MG63 (cell line): ENCODE measurements at regions not wholly inside any gene's neighbourhood (a gene's known extent, or its start where the extent isn't known, plus 50 kb on each side); places are given as distances from the start of the nearest gene placed in this dataset.

Source experiments
- DNase-seq: peaks from one replicate; pipeline ENCODE4 v3.0.0-alpha.2; 2020
- H3K27me3 ChIP-seq: fragments of 250-450 bp; sonication (Bioruptor Pico); 2 replicates; pipeline ENCODE4 v1.5.1; 2020; ENCODE audit warnings: mild to moderate bottlenecking, moderate library complexity
- H3K36me3 ChIP-seq: fragments of 250-450 bp; sonication (Bioruptor Pico); 2 replicates; pipeline ENCODE4 v1.5.1; 2020; ENCODE audit warnings: mild to moderate bottlenecking, moderate library complexity
- H3K4me3 ChIP-seq: fragments of 250-450 bp; sonication (Bioruptor Pico); 2 replicates; pipeline ENCODE4 v1.5.1; 2020; ENCODE audit warnings: mild to moderate bottlenecking, moderate library complexity
- H3K9me3 ChIP-seq: fragments of 250-450 bp; sonication (Bioruptor Pico); 2 replicates; pipeline ENCODE4 v1.5.1; 2020; ENCODE audit warnings: mild to moderate bottlenecking, moderate library complexity

- no peak overlapping the region for H3K4me3 ChIP-seq
- DNase-seq: peak; percentile 1
- H3K9me3 ChIP-seq: no peaks in the 10 kb centered on the region
- H3K27me3 ChIP-seq: no peaks in the 10 kb centered on the region
- no peaks in the 10 kb centered on the region for H3K36me3 ChIP-seq
These were observed 287.0 kb downstream of the DMRT2 start for GRCh38 chr9:1337169-1337568.

- no peak overlapping the region for H3K4me3 ChIP-seq
- H3K27me3 ChIP-seq: no peaks in the 10 kb centered on the region
- H3K9me3 ChIP-seq: no peaks in the 10 kb centered on the region
- H3K36me3 ChIP-seq: no peaks in the 10 kb centered on the region
- DNase-seq: no peak
These were observed 290.2 kb downstream of the DMRT2 start for GRCh38 chr9:1340390-1340789.

- DNase-seq: no peak
- Histone ChIP-seq H3K9me3 (no peaks in the 10 kb centered on the region), H3K27me3 (no peaks in the 10 kb centered on the region), H3K36me3 (no peaks in the 10 kb centered on the region), H3K4me3 (no peak overlapping the region)
These were observed 303.1 kb downstream of the DMRT2 start for GRCh38 chr9:1353291-1353690.

GRCh38 chr9:1354086-1354485 is 303.9 kb downstream of the DMRT2 start:
- no peak overlapping the region for H3K4me3 ChIP-seq
- H3K36me3 ChIP-seq: no peaks in the 10 kb centered on the region
- H3K9me3 ChIP-seq: no peaks in the 10 kb centered on the region
- H3K27me3 ChIP-seq: no peaks in the 10 kb centered on the region
- DNase-seq: no peak

- H3K4me3 ChIP-seq: no peak overlapping the region
- no peaks in the 10 kb centered on the region for H3K36me3 ChIP-seq
- no peaks in the 10 kb centered on the region for H3K27me3 ChIP-seq
- no peak for DNase-seq
- no peaks in the 10 kb centered on the region for H3K9me3 ChIP-seq
These were observed 304.4 kb downstream of the DMRT2 start for GRCh38 chr9:1354606-1355005.

- H3K9me3 ChIP-seq: no peaks in the 10 kb centered on the region
- H3K36me3 ChIP-seq: no peaks in the 10 kb centered on the region
- no peak for DNase-seq
- no peak overlapping the region for H3K4me3 ChIP-seq
- no peaks in the 10 kb centered on the region for H3K27me3 ChIP-seq
These were observed 305.5 kb downstream of the DMRT2 start for GRCh38 chr9:1355656-1356055.

- Histone ChIP-seq H3K36me3 (no peaks in the 10 kb centered on the region), H3K27me3 (no peaks in the 10 kb centered on the region)
- no peak for DNase-seq
These were observed 312.7 kb downstream of the DMRT2 start for GRCh38 chr9:1362845-1363244.

GRCh38 chr9:1366276-1366675 is 316.1 kb downstream of the DMRT2 start:
- Histone ChIP-seq H3K36me3 (no peaks in the 10 kb centered on the region), H3K9me3 (no peaks in the 10 kb centered on the region), H3K27me3 (no peaks in the 10 kb centered on the region; the same call in 1 of the 2 replicates), H3K4me3 (no peak overlapping the region)
- DNase-seq: no peak

More at GRCh38 chr9:1362845-1363244, 312.7 kb downstream of the DMRT2 start:
- Histone ChIP-seq H3K4me3 (no peak overlapping the region), H3K9me3 (no peaks in the 10 kb centered on the region)

GRCh38 chr9:1369297-1369696 is 319.1 kb downstream of the DMRT2 start:
- no peak for DNase-seq
- Histone ChIP-seq H3K36me3 (no peaks in the 10 kb centered on the region), H3K27me3 (no peaks in the 10 kb centered on the region; the same call in 1 of the 2 replicates), H3K4me3 (no peak overlapping the region), H3K9me3 (no peaks in the 10 kb centered on the region)

GRCh38 chr9:1373445-1373844 is 323.3 kb downstream of the DMRT2 start:
- Histone ChIP-seq H3K27me3 (no peaks in the 10 kb centered on the region; the same call in 1 of the 2 replicates), H3K36me3 (no peaks in the 10 kb centered on the region), H3K9me3 (no peaks in the 10 kb centered on the region), H3K4me3 (no peak overlapping the region)
- no peak for DNase-seq

GRCh38 chr9:1383899-1384455 is 333.8 kb downstream of the DMRT2 start:
- H3K36me3 ChIP-seq: no peaks in the 10 kb centered on the region

GRCh38 chr9:1384816-1385215 is 334.7 kb downstream of the DMRT2 start:
- Histone ChIP-seq H3K4me3 (no peak overlapping the region), H3K9me3 (no peaks in the 10 kb centered on the region), H3K36me3 (no peaks in the 10 kb centered on the region), H3K27me3 (no peaks in the 10 kb centered on the region)
- no peak for DNase-seq

More at GRCh38 chr9:1383899-1384455, 333.8 kb downstream of the DMRT2 start:
- no peaks in the 10 kb centered on the region for H3K9me3 ChIP-seq
- DNase-seq: no peak
- no peak overlapping the region for H3K4me3 ChIP-seq
- H3K27me3 ChIP-seq: no peaks in the 10 kb centered on the region

- Histone ChIP-seq H3K9me3 (no peaks in the 10 kb centered on the region), H3K27me3 (no peaks in the 10 kb centered on the region), H3K4me3 (no peak overlapping the region), H3K36me3 (no peaks in the 10 kb centered on the region)
- DNase-seq: no peak
These were observed 336.3 kb downstream of the DMRT2 start for GRCh38 chr9:1386420-1386819.

- H3K36me3 ChIP-seq: no peaks in the 10 kb centered on the region
- H3K9me3 ChIP-seq: no peaks in the 10 kb centered on the region
- no peak overlapping the region for H3K4me3 ChIP-seq
- H3K27me3 ChIP-seq: no peaks in the 10 kb centered on the region
- no peak for DNase-seq
These were observed 338.1 kb downstream of the DMRT2 start for GRCh38 chr9:1388216-1388615.

GRCh38 chr9:1400983-1401382 is 350.8 kb downstream of the DMRT2 start:
- Histone ChIP-seq H3K4me3 (no peak overlapping the region), H3K36me3 (no peaks in the 10 kb centered on the region), H3K9me3 (no peaks in the 10 kb centered on the region), H3K27me3 (no peaks in the 10 kb centered on the region)
- DNase-seq: no peak

- H3K4me3 ChIP-seq: no peak overlapping the region
- no peaks in the 10 kb centered on the region for H3K36me3 ChIP-seq
- no peak for DNase-seq
- H3K27me3 ChIP-seq: no peaks in the 10 kb centered on the region
- no peaks in the 10 kb centered on the region for H3K9me3 ChIP-seq
These were observed 354.8 kb downstream of the DMRT2 start for GRCh38 chr9:1404940-1405339.

GRCh38 chr9:1411826-1412225 is 361.7 kb downstream of the DMRT2 start:
- H3K36me3 ChIP-seq: no peaks in the 10 kb centered on the region
- H3K27me3 ChIP-seq: no peaks in the 10 kb centered on the region
- no peaks in the 10 kb centered on the region for H3K9me3 ChIP-seq
- no peak for DNase-seq
- no peak overlapping the region for H3K4me3 ChIP-seq

- H3K4me3 ChIP-seq: no peak overlapping the region
- no peaks in the 10 kb centered on the region for H3K9me3 ChIP-seq
- no peak for DNase-seq
- H3K27me3 ChIP-seq: no peaks in the 10 kb centered on the region
- H3K36me3 ChIP-seq: no peaks in the 10 kb centered on the region
These were observed 364.6 kb downstream of the DMRT2 start for GRCh38 chr9:1414711-1415131.

GRCh38 chr9:1415146-1415545 is 365.0 kb downstream of the DMRT2 start:
- Histone ChIP-seq H3K36me3 (no peaks in the 10 kb centered on the region), H3K4me3 (no peak overlapping the region), H3K27me3 (no peaks in the 10 kb centered on the region), H3K9me3 (no peaks in the 10 kb centered on the region)
- DNase-seq: no peak
